MM.1S (cell line): ENCODE measurements at regions not wholly inside any gene's neighbourhood (a gene's known extent, or its start where the extent isn't known, plus 50 kb on each side); places are given as distances from the start of the nearest gene placed in this dataset.

Source experiments
- DNase-seq: peaks from one replicate; pipeline ENCODE4 v3.0.0-alpha.2; 2015
- H2AFZ ChIP-seq: fragments of 300-600 bp; sonication (generic); 2 replicates; pipeline ENCODE4 v1.6.0; 2016; ENCODE audit warnings: antibody characterized with exemption, low read length
- H3F3A ChIP-seq: fragments of 300-600 bp; sonication (generic); 2 replicates; pipeline ENCODE4 v1.6.1; 2016; ENCODE audit warnings: mild to moderate bottlenecking, antibody characterized with exemption, low read length, moderate library complexity, mixed read lengths; ENCODE audit not compliant: insufficient read depth
- H3K27ac ChIP-seq: fragments of 300-600 bp; sonication (generic); 2 replicates; pipeline ENCODE4 v1.5.1; 2016; ENCODE audit warnings: mild to moderate bottlenecking, low read length
- H3K27me3 ChIP-seq: fragments of 300-600 bp; sonication (generic); replicated peaks from 2 replicates; pipeline ENCODE4 v1.6.0; 2016; ENCODE audit warnings: low read length; ENCODE audit not compliant: insufficient read depth
- H3K36me3 ChIP-seq: fragments of 300-600 bp; sonication (generic); replicated peaks from 2 replicates; pipeline ENCODE4 v1.6.1; 2016; ENCODE audit warnings: mild to moderate bottlenecking, low read length, mixed read lengths; ENCODE audit not compliant: insufficient read depth
- H3K4me1 ChIP-seq: fragments of 300-600 bp; sonication (generic); 2 replicates; pipeline ENCODE4 v1.6.1; 2016; ENCODE audit warnings: low read length, mixed read lengths
- H3K4me2 ChIP-seq: fragments of 300-600 bp; sonication (generic); 2 replicates; pipeline ENCODE4 v1.6.0; 2016; ENCODE audit warnings: low read depth, low read length
- H3K4me3 ChIP-seq: fragments of 300-600 bp; sonication (generic); 2 replicates; pipeline ENCODE4 v1.5.1; 2016; ENCODE audit warnings: low read length, mixed read lengths
- H3K79me2 ChIP-seq: fragments of 300-600 bp; sonication (generic); 2 replicates; pipeline ENCODE4 v1.6.1; 2016; ENCODE audit warnings: mixed run types, low read length, mixed read lengths
- H3K9ac ChIP-seq: fragments of 300-600 bp; sonication (generic); 2 replicates; pipeline ENCODE4 v1.6.1; 2016; ENCODE audit warnings: low read length, mixed read lengths
- H3K9me2 ChIP-seq: fragments of 300-600 bp; sonication (generic); replicated peaks from 2 replicates; pipeline ENCODE4 v1.6.1; 2016; ENCODE audit warnings: mild to moderate bottlenecking, low read length, mixed read lengths; ENCODE audit not compliant: insufficient read depth
- H3K9me3 ChIP-seq: fragments of 300-600 bp; sonication (generic); replicated peaks from 2 replicates; pipeline ENCODE4 v1.6.1; 2016; ENCODE audit warnings: mild to moderate bottlenecking, low read length, mixed read lengths; ENCODE audit not compliant: insufficient read depth
- H4K20me1 ChIP-seq: fragments of 300-600 bp; sonication (generic); 2 replicates; pipeline ENCODE4 v1.6.1; 2016; ENCODE audit warnings: mild to moderate bottlenecking, low read length, moderate library complexity, mixed read lengths; ENCODE audit not compliant: insufficient read depth
- CTCF ChIP-seq: fragments of 300-600 bp; sonication (generic); IDR thresholded peaks from 2 replicates; pipeline ENCODE4 v1.5.1; 2016; ENCODE audit warnings: antibody characterized with exemption, low read length, mixed read lengths
- EZH2 ChIP-seq: fragments of 300-600 bp; sonication (generic); optimal IDR thresholded peaks from 2 replicates; pipeline ENCODE3; 2017; ENCODE audit warnings: low read depth, mild to moderate bottlenecking, antibody characterized with exemption, low read length, mixed read lengths
- EZH2phosphoT487 ChIP-seq: fragments of 300-600 bp; sonication (generic); IDR thresholded peaks from 2 replicates; pipeline ENCODE4 v1.6.1; 2018; ENCODE audit warnings: antibody characterized with exemption, low read length

DNA sequence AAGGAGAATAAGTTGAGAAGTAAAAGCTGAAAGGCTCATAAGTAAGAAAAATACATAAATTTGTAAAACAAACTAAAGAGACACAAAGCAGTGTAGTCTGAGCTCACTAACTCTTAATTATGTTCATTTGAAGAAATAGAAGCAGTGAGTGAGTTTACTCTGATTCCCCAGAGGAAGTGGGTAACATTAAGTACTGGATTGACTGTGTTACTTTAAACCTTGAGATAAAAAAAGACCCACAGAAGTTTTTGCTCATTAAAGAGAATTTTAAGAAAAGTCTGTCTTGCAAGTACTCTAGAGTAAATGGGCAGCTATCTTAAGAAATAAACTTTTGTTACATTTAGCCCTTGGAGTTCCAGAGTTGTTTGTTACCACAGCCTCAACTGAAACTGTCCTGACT is 2466.9 kb downstream of the PCDH7 start:
- TF ChIP-seq CTCF: no peak
- Histone ChIP-seq H3K4me2 (no peak overlapping the region), H3K9me3 (no peaks in the 10 kb centered on the region)

GRCh38 chr4:33188733-33189132 is 2468.6 kb downstream of the PCDH7 start:
- TF ChIP-seq EZH2 (no peak), CTCF (no peak), EZH2phosphoT487 (no peak)
- H3K4me2 ChIP-seq: no peak overlapping the region
- no peaks in the 10 kb centered on the region for H3K9me2 ChIP-seq
- no peaks in the 10 kb centered on the region for H3K4me1 ChIP-seq
- H3F3A ChIP-seq: no peaks in the 10 kb centered on the region
- no peak overlapping the region for H2AFZ ChIP-seq
- H3K36me3 ChIP-seq: no peaks in the 10 kb centered on the region
- H3K27ac ChIP-seq: no peak overlapping the region
- no peaks in the 10 kb centered on the region for H3K79me2 ChIP-seq
- H4K20me1 ChIP-seq: no peaks in the 10 kb centered on the region
- no peaks in the 10 kb centered on the region for H3K9me3 ChIP-seq
- DNase-seq: no peak
- H3K4me3 ChIP-seq: no peak overlapping the region
- no peaks in the 10 kb centered on the region for H3K27me3 ChIP-seq
- H3K9ac ChIP-seq: no peak overlapping the region

More for the DNA sequence above, 2466.9 kb downstream of the PCDH7 start:
- Histone ChIP-seq H3K9me2 (no peaks in the 10 kb centered on the region), H3F3A (no peaks in the 10 kb centered on the region), H3K27me3 (no peaks in the 10 kb centered on the region), H3K79me2 (no peaks in the 10 kb centered on the region), H3K27ac (no peak overlapping the region), H3K4me3 (no peak overlapping the region), H4K20me1 (no peaks in the 10 kb centered on the region), H3K36me3 (no peaks in the 10 kb centered on the region), H2AFZ (no peak overlapping the region), H3K9ac (no peak overlapping the region), H3K4me1 (no peaks in the 10 kb centered on the region)
- DNase-seq: no peak

GRCh38 chr4:33189169-33189568 is 2469.0 kb downstream of the PCDH7 start:
- TF ChIP-seq CTCF (no peak), EZH2phosphoT487 (no peak), EZH2 (no peak)
- no peaks in the 10 kb centered on the region for H3K27me3 ChIP-seq
- H3K4me2 ChIP-seq: no peak overlapping the region
- H3K4me3 ChIP-seq: no peak overlapping the region
- H3K4me1 ChIP-seq: no peaks in the 10 kb centered on the region
- no peaks in the 10 kb centered on the region for H3K9me2 ChIP-seq
- no peak overlapping the region for H3K27ac ChIP-seq
- no peak overlapping the region for H2AFZ ChIP-seq
- no peaks in the 10 kb centered on the region for H3K36me3 ChIP-seq
- H3K9ac ChIP-seq: no peak overlapping the region
- no peak for DNase-seq
- no peaks in the 10 kb centered on the region for H3F3A ChIP-seq
- H3K79me2 ChIP-seq: no peaks in the 10 kb centered on the region
- no peaks in the 10 kb centered on the region for H4K20me1 ChIP-seq
- H3K9me3 ChIP-seq: no peaks in the 10 kb centered on the region

DNA sequence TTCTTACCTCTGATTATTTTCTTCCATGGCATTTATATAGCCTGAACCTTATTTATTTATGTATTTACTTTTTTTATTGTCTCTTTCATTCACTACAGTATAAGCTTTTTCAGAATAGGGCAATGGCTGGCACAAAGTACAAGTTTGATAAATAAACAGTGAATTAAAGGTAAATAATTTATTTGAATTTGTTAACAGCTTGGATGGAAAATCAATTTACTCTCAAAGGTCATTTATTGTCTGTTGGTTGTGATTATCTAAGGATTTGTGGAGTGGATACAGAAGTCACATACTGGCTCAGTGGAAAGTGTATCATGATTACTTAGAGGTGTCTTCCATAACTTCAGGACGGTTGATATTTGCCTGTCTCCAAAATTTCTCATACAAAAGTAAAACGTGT is 2472.9 kb downstream of the PCDH7 start:
- Histone ChIP-seq H3K79me2 (no peaks in the 10 kb centered on the region), H4K20me1 (no peaks in the 10 kb centered on the region), H3F3A (no peaks in the 10 kb centered on the region), H3K4me2 (no peak overlapping the region), H3K9ac (no peak overlapping the region), H2AFZ (no peak overlapping the region), H3K36me3 (no peaks in the 10 kb centered on the region), H3K27ac (no peak overlapping the region), H3K4me1 (no peaks in the 10 kb centered on the region), H3K9me2 (no peaks in the 10 kb centered on the region), H3K27me3 (no peaks in the 10 kb centered on the region), H3K9me3 (no peaks in the 10 kb centered on the region), H3K4me3 (no peak overlapping the region)
- TF ChIP-seq EZH2phosphoT487 (no peak), CTCF (no peak), EZH2 (no peak)
- DNase-seq: no peak
